Stimulated activated CD8-positive, alpha-beta memory T cell treated with anti-CD3 and anti-CD28 coated beads, Interleukin-7, amount 100 ng/mL, for 48 hours (primary cell): ENCODE measurements at regions not wholly inside any gene's neighbourhood (a gene's known extent, or its start where the extent isn't known, plus 50 kb on each side); places are given as distances from the start of the nearest gene placed in this dataset.

Source experiments
- DNase-seq, 2 donors: peaks; one replicate each; pipeline ENCODE4 v3.0.0-alpha.2; 2020; ENCODE audit warnings: low read depth in 1 of 2; ENCODE audit errors: extremely low read depth in 1 of 2

DNA sequence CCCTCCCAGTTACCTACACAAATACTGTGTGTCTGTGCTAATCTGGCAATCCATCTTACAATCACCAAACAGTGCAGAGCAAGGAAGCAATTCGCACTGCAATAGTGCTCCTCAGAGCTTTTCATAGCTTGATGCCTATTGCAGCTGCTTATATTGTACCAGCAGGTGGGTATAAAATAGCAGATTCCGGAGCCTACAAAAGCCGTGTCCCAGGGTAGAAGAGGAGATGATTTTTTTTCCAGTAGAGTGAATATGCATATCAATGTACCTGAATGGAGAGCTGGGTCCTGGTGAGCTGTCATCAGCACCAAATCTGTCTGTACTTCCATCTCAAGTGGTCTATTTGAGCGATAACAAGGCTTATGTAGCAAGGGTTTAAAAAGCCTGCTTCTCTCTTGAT is 668.4 kb downstream of the DIAPH3 start:
- DNase-seq: no peak

DNA sequence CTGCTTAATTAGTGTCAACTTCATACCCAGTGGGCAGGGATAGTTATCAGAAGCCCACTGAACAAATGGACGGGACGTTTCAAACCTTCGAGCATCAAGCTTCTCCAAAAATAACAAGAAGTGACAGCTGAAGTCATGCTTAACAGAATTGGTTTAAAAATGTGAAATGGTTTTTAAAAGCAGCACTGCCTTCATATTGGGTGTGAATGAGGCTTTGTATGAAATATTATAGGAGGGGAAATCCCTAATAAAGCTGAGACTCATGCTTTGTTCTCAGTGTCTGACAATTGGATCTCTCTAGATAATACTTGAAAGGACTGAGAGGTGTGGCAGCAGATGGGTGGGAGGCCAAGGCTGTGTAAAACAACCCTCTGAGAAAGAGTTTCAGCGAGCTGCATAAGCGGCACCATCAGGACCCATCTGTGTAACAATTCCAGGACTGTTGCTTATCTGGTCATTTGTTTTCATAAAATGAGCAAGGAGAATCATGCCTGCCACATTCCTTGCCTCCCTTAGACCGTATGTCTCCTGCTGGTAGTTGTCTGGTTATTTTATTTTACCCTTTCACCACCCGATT is 667.7 kb downstream of the DIAPH3 start:
- DNase-seq: no peak

- DNase-seq: no peak
Observed at GRCh38 chr13:59497621-59498247, 666.0 kb downstream of the DIAPH3 start.

- DNase-seq: no peak
Observed at GRCh38 chr13:59501004-59501403, 662.7 kb downstream of the DIAPH3 start.

DNA sequence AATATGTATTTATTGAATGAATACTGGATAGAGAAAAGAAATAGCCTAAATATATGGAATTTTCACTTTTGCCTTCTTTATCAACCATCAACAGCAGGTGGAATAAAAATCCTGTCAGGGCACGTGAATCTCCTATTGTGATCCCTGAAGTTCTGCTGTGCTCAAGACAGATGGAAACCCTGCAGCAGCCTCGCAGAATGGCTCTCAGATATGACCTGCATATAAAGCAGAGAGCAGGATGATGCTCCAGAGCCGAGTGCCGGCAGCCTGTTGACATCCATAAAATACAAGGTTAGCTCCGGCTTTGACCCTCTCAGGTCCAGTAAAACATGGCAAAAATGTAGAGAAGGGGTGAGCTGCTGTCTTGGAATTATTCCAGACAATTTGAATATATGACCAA is 659.3 kb downstream of the DIAPH3 start:
- DNase-seq: no peak

DNA sequence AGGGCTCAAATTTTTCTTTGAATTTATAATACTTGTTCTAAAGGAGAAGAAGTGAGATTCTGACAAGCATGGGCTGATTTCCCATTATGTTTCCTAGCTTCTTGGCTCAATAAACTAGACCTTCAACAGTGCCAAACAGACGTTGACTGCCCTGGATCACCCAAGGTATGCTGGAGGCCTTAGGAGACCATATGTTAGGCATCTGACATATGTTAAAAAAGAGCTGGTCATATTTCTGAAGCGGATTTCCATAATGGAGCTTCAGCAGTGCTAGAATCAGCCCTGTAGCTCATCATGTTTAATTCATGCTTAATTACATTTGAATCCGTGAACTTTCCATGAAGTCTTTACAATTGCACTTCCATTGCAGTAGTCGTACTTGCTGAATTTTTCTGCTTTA is 653.3 kb downstream of the DIAPH3 start:
- DNase-seq: no peak

GRCh38 chr13:59513686-59514085 is 650.0 kb downstream of the DIAPH3 start:
- no peak for DNase-seq

DNA sequence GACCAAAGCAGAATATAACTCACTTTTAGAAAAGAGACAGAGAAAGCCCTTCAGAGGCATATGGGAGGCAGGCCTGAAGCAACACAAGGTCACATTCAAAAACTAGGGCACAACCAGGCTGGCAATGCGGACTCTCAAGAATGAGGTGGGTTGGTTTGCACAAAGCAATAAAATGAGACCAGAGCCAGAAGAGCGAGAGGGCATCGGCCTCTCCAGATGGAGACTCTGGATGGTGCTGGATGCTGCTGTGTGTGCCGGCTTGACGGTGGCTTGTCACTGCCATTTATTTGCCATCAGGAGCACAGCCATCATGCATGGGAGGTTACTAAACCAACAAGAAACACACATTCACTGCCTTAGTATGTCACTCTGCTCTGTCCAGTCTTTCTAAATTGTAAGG is 649.4 kb downstream of the DIAPH3 start:
- no peak for DNase-seq

DNA sequence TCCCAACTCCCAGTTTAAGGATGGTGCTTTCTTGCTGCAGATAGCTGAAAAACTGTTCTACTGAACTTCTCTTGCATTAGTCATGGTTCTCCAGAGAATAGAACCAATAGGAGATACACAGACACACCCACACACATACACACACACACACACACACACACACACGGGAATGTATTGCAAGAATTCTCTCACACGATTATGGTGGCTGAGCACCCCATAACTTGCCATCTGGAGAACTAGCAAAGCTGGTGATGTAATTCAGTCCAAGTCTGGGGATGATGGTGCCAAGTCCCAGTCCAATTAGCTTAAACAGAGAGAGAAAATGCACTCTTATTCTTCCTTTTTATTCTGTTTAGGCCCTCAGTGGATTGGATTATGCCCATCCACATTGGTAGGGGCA is 643.9 kb downstream of the DIAPH3 start:
- DNase-seq: no peak

DNA sequence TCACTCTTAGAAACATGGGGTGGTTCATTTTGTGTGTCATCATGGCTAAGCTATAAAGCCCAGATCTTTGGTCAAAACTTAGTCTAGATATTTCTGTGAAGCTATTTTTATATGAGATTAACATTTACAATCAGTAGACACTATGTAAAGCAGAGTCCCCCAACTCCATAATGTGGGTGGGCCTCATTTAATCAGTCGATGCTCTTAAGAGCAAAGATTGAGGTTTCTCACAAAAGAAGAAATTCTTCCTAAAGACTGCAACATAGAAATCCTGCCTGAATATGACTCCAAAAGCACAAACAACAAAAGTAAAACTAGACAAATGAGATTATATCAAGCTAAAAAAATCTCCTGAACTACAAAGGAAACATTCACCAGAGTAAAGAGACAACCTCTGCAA is 642.2 kb downstream of the DIAPH3 start:
- DNase-seq: no peak

- DNase-seq: no peak
Observed at GRCh38 chr13:59522652-59523051, 641.1 kb downstream of the DIAPH3 start.

DNA sequence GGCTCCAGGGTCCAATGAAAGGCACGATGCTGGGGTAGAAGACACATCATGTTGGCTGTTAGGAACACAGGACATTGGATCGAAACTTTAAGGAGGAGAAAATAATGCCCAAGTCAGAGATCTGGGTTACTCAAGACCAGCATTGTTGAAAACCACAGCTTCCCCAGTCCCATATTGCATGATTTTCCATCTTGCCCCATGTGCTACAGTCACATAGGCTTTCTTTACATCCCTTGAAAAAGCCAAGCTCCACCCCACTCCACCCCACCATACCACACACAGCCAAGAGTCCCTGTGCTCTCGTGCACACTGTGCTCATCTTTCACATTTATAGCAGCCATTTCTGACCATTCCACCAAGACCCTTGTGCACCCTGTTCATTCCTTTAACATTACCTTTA is 636.2 kb downstream of the DIAPH3 start:
- no peak for DNase-seq

- no peak for DNase-seq
Observed at GRCh38 chr13:59531571-59532091, 632.1 kb downstream of the DIAPH3 start.

GRCh38 chr13:59532405-59532804 is 631.3 kb downstream of the DIAPH3 start:
- DNase-seq: no peak

DNA sequence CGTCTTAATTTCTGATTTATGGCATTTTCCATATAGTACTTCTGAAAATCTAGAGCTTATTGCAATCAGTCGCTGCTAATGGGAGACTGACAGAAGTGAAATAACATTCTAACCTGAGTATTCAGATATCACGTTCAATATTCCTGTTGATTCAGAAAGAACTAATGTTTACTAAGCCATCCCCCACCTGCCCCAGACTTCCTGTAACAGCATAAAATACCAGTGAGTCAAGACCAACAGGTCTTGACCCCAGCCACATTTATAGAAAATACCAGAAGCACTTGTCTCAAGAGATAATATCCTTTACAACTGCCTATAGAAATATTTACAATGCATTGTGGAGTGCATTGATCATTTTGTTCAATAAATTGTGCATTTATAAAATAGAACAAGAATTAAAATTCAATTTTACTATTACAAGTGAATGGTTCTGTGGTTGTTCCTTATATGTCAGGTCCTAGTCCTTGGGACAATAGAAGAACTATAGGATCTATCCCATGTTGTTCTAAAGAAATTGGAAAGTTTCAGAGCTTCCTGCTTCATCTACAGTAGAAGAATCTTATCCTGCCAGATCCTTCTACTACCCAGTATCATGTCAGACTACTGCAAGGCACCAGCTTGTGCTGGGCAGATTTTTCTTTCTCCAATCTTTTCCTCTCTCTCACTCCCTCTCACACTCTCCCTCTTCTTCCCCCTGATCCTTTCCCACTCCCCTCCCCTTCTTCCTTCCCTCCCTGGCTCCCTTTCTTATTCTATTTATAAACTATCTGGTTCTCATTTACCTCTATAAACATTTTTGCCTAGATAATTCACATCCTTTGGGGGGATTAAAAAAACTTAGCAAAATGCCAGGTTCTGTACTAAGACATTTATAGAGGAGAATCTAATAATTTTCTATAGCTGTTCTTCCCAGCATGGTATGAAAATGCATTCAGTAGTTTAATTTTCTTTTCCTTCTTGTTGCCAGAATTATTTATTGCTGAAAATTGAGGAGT is 629.9 kb downstream of the DIAPH3 start:
- no peak for DNase-seq

GRCh38 chr13:59534806-59535205 is 628.9 kb downstream of the DIAPH3 start:
- DNase-seq: no peak

DNA sequence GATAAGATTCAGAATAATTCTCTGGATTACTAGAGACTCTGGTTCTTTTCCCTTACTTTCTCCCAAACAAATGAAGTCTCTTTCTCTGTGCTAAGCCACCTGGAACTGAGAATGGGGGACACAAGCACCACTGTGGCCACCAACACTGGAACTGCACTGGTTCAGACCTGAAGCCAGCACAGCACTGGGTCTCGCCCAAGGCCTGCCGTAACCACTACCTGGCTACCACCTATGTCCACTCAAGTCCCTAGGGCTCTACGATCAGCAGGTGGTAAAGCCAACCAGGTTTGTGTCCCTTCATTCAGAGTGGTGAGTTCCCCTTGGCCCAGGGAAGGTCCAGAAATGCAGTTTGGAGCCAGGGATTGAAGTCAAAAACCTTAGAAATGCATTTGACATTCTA is 626.2 kb downstream of the DIAPH3 start:
- DNase-seq: no peak

DNA sequence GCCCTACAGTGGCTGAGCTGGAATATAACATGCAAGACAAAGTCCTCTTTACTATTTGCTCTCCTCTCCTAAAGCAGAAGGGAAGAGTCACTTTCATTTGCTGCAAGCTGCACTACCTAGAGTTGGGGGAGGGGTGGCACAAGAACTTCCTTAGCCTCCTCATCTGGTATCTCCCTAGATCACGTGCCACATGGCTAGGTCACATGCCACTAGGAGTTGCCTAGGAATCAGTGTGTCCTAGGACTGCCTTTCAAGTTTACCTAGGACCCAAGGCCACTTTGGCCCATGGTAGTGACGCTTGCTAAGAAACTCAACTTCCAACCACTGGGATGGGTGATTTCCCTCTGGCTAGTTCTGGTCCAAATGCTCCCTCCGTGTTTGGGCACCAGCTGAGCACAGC is 625.2 kb downstream of the DIAPH3 start:
- no peak for DNase-seq

GRCh38 chr13:59542303-59542702 is 621.4 kb downstream of the DIAPH3 start:
- DNase-seq: no peak

DNA sequence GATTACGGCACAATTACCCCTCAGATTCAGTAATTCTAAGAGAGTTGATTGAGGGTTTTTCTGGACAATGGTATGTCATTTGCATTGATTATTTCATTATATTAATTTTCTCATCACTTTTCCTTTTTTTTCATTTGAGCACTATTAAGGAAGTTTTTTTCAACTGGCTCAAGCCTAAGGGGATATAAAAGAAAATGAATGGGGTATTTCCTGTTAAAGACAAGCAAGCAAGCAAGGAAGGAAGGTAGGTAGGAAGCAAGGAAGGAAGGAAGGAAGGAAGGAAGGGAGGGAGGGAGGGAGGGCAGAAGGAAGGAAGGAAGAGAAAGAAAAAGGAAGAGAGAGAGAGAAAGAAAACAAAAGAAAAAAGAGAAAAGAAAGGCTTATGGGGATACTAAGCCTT is 620.3 kb downstream of the DIAPH3 start:
- DNase-seq: no peak

GRCh38 chr13:59545007-59545406 is 618.7 kb downstream of the DIAPH3 start:
- no peak for DNase-seq

DNA sequence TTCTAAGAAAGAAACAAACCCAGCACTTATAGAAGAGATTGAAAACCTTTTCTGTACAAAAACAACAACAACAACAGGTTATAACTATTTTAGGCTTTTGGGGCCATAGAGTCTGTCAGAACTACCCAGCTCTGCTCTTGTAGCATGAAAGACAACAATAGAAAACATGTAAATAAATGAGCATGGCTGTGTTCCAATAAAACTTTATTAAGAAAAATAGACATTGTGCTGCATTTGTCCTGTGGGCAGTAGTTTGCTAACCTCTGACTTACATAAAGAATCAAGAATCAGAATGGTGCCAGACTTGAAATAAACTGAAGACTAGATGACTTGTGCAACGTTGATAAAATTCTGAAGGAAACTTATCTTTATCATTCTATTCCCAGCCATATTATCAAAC is 617.5 kb downstream of the DIAPH3 start:
- DNase-seq: no peak
